ENCODE measurements at regions not wholly inside any gene's neighbourhood (a gene's known extent, or its start where the extent isn't known, plus 50 kb on each side); places are given as distances from the start of the nearest gene placed in this dataset.

DNA sequence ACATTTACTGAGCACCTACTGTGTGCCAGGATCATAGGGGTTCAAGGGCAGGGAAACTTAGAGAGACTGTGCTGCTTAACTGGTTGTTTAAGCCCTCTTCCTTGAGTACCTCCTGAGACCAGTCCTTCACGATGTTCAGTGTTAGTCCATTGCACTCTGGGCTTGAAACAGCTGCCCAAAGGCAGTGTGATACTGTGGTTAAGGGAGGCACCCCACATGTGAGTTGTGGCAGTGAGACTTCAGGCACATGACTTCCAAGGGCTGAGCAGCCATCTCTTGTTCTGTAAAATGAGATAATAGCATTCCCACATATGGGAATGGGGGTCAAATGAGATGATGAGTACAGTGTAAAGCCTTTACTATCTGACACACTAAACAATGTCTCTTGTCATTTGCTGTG is 75.1 kb downstream of the LINGO1 start:
- Mint-ChIP-seq H3K27me3 (peaks cover 4% of the 10 kb centered on the region), H3K36me3 (no peaks in the 10 kb centered on the region), H3K27ac (no peak overlapping the region), H3K4me1 (ENCODE audit: unreplicated experiment) (peaks cover 25% of the 10 kb centered on the region), H3K4me3 (no peak overlapping the region), H3K9me3 (no peaks in the 10 kb centered on the region)
- DNase-seq (ENCODE audit: extremely low spot score, unreplicated experiment), result no peak
- TF ChIP-seq, protein P1, sequence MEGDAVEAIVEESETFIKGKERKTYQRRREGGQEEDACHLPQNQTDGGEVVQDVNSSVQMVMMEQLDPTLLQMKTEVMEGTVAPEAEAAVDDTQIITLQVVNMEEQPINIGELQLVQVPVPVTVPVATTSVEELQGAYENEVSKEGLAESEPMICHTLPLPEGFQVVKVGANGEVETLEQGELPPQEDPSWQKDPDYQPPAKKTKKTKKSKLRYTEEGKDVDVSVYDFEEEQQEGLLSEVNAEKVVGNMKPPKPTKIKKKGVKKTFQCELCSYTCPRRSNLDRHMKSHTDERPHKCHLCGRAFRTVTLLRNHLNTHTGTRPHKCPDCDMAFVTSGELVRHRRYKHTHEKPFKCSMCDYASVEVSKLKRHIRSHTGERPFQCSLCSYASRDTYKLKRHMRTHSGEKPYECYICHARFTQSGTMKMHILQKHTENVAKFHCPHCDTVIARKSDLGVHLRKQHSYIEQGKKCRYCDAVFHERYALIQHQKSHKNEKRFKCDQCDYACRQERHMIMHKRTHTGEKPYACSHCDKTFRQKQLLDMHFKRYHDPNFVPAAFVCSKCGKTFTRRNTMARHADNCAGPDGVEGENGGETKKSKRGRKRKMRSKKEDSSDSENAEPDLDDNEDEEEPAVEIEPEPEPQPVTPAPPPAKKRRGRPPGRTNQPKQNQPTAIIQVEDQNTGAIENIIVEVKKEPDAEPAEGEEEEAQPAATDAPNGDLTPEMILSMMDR (conservative IDR thresholded peaks at IDR 0.05), result no peak

DNA sequence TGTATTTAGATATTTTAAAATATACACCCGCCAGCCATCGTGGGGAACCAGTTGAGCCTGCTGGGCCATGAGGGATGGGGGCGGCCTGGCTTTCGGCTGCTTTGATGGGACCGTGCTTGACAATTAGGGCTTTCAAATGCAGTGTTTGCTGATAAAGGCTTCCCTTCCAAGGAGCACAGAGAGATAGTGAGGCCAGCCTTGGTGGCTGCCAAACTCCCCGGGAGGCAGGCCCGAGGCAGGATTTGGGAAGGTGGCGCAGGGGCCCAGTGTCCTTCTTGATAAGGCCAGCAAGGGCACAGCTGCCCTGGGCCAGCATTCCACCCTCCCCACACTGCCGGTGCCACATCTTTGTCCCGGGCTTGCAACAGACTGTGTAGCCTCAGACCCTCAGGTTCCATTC is 75.6 kb downstream of the LINGO1 start:
- Mint-ChIP-seq H3K9me3 (no peaks in the 10 kb centered on the region), H3K36me3 (no peaks in the 10 kb centered on the region), H3K27ac (peak overlapping the region; percentile 39), H3K4me3 (no peak overlapping the region), H3K4me1 (ENCODE audit: unreplicated experiment) (peaks cover 28% of the 10 kb centered on the region), H3K27me3 (peaks cover 4% of the 10 kb centered on the region)
- no peak for DNase-seq (ENCODE audit: extremely low spot score, unreplicated experiment)
- TF ChIP-seq, protein P1 (conservative IDR thresholded peaks at IDR 0.05), result no peak

DNA sequence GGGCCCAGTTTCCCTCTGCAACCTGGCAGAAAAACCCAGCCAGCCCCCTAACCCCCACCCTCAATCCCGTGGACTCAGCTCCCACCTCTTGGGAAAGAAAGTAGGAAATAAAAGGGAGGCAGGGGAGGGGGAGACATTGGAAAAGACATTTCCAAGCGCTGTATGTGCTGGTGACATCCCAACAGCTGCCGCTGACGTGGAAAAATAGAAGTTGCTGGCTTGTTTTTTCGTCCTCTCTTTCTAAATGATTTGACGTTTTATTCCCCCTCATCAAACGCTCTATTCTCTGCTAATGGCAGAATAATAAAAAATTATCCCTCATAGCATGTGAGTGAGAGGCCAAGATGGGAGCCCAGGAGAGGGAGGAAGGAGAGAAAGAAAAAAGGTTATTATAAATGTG is 76.1 kb downstream of the LINGO1 start:
- peak overlapping the region; percentile 39 for H3K27ac Mint-ChIP-seq
- no peak overlapping the region for H3K4me3 Mint-ChIP-seq

DNA sequence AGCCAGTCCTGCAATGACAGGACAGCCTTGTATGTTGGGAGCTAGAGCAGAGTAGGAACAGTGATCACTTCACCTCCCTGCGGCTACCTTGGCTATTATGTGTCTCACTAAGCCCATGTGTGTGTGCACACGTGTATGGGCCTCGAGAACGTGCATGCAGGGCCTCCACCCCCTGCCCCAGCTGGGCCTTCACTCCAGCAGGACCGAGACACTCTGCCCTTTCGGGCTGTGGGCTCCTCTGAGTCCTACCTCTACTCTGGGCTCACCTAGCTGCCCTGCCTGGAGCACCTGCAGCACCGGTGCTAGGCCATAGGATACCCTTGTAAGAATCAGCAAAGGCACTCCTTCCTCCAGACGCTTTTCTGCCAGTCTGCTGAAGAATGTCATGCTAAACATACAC is 77.5 kb downstream of the LINGO1 start:
- H3K27me3 Mint-ChIP-seq, result peaks cover 4% of the 10 kb centered on the region
- no peaks in the 10 kb centered on the region for H3K9me3 Mint-ChIP-seq
- TF ChIP-seq, protein P1 (conservative IDR thresholded peaks at IDR 0.05), result no peak
- H3K4me3 Mint-ChIP-seq, result no peak overlapping the region
- no peaks in the 10 kb centered on the region for H3K36me3 Mint-ChIP-seq
- no peak overlapping the region for H3K27ac Mint-ChIP-seq
- DNase-seq (ENCODE audit: extremely low spot score, unreplicated experiment), result no peak
- peaks cover 31% of the 10 kb centered on the region for H3K4me1 Mint-ChIP-seq (ENCODE audit: unreplicated experiment)

More for the DNA sequence above, 76.1 kb downstream of the LINGO1 start:
- TF ChIP-seq, protein P1 (conservative IDR thresholded peaks at IDR 0.05), result no peak
- no peak for DNase-seq (ENCODE audit: extremely low spot score, unreplicated experiment)
- Mint-ChIP-seq H3K36me3 (no peaks in the 10 kb centered on the region), H3K9me3 (no peaks in the 10 kb centered on the region), H3K27me3 (peaks cover 4% of the 10 kb centered on the region), H3K4me1 (ENCODE audit: unreplicated experiment) (peaks cover 28% of the 10 kb centered on the region)

DNA sequence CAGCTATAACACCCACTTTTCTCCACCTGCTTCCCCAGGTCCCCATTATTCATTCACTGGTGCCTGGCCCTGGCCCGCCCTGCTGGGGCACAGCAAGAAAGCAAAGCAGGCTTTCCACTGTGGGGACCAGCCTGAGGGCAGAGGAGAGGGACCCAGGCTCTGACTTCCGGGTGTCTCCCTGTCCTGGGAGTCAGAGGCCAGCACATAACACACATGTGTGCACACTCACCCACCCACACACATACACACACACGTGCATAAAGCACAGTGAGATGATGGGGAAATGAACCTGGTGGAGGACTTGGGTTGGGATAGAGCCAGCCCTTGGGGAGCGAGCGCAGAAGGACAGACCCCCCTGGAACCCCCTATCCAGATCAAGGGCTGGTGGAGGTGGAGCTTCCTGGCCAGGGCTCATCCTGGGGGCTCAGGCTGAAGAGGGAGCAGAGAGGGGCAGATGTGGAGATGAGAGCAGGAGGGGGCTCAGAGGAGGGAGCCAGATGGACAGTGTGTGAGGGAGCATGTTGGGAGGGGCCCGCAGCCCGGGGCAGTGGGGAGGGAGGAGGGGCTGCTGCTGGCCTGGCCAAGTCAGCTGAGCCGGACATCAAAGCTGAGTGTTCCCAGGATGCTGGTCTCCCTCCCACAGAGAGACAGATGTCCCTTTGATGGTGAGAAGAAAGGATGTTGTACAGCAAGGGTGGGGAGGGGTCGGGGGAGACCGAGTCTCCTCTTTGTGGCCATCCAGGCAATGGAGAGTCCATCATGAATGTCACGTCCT is 78.2 kb downstream of the LINGO1 start:
- DNase-seq (ENCODE audit: extremely low spot score, unreplicated experiment), result no peak
- H3K4me3 Mint-ChIP-seq, result no peak overlapping the region
- H3K4me1 Mint-ChIP-seq (ENCODE audit: unreplicated experiment), result peaks cover 31% of the 10 kb centered on the region
- TF ChIP-seq, protein P1 (conservative IDR thresholded peaks at IDR 0.05), result no peak
- H3K36me3 Mint-ChIP-seq, result no peaks in the 10 kb centered on the region
- H3K27me3 Mint-ChIP-seq, result peaks cover 4% of the 10 kb centered on the region
- H3K9me3 Mint-ChIP-seq, result no peaks in the 10 kb centered on the region
- H3K27ac Mint-ChIP-seq, result no peak overlapping the region
